ENCODE measurements at regions not wholly inside any gene's neighbourhood (a gene's known extent, or its start where the extent isn't known, plus 50 kb on each side); places are given as distances from the start of the nearest gene placed in this dataset.

DNA sequence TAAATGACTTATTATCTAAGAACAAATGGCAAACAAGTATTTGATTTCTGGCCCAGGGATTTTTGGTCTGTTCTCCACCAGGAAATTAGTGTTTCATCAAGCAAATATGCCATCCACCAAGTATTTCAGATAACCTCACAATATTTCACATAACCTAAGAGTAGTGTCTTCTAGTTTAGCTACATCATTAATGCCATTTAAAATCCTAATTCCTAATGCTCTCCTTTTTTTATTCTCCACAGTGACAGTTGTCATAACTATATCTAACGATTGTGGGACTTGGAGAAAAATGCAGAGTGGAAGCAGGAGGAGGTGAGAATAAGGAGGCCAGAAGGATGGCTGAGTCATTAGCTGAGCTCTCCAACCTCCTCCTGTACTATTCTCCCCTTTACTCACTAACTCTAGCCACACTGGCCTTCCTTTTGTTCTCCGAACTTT is 58.5 kb upstream of the CTLA4 start:
- Mint-ChIP-seq H3K27ac (ENCODE audit: unreplicated experiment) (no peak overlapping the region), H3K4me1 (peaks cover 43% of the 10 kb centered on the region), H3K27me3 (ENCODE audit: low read depth) (no peaks in the 10 kb centered on the region), H3K36me3 (ENCODE audit: low read depth) (peaks cover 8% of the 10 kb centered on the region), H3K4me3 (no peak overlapping the region), H3K9me3 (peaks cover 4% of the 10 kb centered on the region)
- DNase-seq (ENCODE audit: low read depth, low spot score): no peak
- no peak for TF ChIP-seq CTCF (conservative IDR thresholded peaks at IDR 0.05)

DNA sequence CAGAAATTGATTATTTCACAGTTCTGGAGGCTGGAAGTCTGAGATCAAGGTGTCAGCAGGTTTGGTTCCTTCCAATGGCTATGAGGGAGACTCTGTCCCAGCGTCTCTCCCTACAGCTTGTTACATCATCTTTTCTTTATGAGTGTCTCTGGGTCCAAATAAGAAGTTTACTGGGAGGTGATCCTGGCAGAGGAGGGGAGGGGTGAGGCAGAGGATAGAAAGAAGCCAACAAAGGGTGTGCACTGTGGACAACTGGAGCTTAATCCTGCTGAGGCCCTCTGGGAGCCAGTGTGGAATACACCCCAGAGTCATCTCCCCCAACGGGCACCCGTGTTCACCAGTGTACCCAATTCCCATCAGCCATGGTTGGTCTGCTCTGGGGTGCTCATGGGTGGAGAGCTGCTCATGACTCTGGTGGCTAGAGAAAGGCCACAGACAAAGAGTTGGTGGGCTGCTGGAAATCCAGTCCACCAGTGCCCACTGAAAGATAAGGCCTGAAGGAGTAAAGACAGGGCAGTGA is 57.5 kb upstream of the CTLA4 start:
- no peak overlapping the region for H3K27ac Mint-ChIP-seq (ENCODE audit: unreplicated experiment)
- TF ChIP-seq CTCF (conservative IDR thresholded peaks at IDR 0.05): no peak
- H3K4me3 Mint-ChIP-seq: no peak overlapping the region
- H3K9me3 Mint-ChIP-seq: no peaks in the 10 kb centered on the region
- peaks cover 44% of the 10 kb centered on the region for H3K4me1 Mint-ChIP-seq
- H3K27me3 Mint-ChIP-seq (ENCODE audit: low read depth): no peaks in the 10 kb centered on the region
- no peak for DNase-seq (ENCODE audit: low read depth, low spot score)
- peaks cover 5% of the 10 kb centered on the region for H3K36me3 Mint-ChIP-seq (ENCODE audit: low read depth)

DNA sequence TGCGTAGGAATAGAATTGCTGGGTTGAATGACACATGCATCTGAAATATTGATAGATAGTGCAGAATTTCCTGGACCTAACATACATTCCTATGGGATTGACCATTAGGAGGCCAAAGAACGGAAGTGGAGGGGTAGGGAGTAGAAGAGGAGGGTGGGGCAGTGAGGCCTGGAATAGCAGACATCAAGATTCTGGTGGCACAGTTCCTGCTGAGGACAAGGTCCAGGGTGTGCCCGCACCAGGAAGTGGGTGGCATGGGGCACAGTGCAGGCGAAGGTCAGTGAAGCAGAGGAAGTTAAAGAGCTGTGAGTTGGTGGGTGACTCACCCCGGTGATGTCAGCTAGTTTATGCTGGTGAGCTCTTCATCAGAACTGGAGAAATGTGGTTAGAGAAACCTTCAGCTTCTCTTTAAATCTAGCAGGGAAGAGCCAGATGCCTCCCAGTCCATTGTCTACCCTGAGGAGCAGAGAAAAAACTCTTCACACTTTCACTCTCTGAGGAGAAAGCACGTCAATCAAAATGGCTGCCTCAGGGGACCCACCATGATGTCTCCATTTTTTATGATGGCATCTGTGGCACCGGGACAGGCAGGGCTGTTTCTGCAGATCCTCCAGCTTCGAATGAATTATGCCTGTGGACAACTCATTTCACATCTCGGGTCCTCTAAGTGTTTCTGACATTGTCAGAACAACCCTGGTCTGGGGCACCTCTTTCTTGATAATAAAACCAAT is 55.9 kb upstream of the CTLA4 start:
- Mint-ChIP-seq H3K4me1 (peaks cover 49% of the 10 kb centered on the region), H3K27ac (ENCODE audit: unreplicated experiment) (no peak overlapping the region), H3K9me3 (no peaks in the 10 kb centered on the region), H3K27me3 (ENCODE audit: low read depth) (peaks cover 12% of the 10 kb centered on the region), H3K36me3 (ENCODE audit: low read depth) (no peaks in the 10 kb centered on the region), H3K4me3 (no peak overlapping the region)
- TF ChIP-seq CTCF (conservative IDR thresholded peaks at IDR 0.05): no peak
- DNase-seq (ENCODE audit: low read depth, low spot score): no peak

DNA sequence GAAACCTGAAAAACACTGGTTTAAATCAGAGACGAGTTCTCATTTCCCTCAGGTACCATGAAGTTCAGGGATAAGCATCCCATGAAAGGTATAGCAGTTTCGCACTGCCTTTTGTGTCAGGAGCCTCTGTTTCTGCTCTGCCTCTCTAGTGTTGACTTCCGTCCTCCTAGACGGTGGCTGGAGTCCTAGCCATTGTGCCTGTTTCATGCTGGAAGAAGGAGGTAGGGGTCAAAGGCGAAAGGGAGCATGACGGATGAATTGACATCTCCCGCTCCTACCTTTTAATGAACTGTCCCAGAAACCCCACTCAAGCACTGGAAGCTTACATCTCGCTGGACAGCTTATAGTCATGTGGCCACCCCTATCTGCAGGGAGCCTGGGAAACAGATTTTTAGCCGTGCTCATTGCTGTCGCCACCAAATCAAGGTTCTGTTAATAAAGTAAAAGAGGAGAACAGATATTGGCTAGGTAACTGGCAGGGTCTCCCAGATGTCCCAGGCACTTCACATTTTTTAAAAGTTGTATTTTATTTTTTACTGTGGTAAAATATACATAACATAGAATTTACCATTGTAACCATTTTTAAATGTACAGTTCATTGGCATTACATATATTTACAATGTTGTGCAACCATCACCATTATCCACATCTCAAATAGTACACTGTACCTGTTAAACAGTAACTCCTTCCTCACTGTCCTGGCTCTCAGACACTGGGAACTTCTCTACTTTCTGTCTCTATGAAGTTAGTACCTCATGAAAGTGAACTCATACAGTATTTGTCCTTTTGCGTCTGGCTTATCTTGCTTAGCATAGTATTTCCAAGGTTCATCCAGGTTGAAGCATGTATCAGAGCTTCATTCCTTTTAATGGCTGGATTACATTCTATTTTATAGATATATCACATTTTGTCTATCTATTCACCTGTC is 55.0 kb upstream of the CTLA4 start:
- H3K4me1 Mint-ChIP-seq: peaks cover 44% of the 10 kb centered on the region
- no peaks in the 10 kb centered on the region for H3K9me3 Mint-ChIP-seq
- H3K4me3 Mint-ChIP-seq: no peak overlapping the region
- no peak for TF ChIP-seq CTCF (conservative IDR thresholded peaks at IDR 0.05)
- H3K36me3 Mint-ChIP-seq (ENCODE audit: low read depth): no peaks in the 10 kb centered on the region
- no peak overlapping the region for H3K27ac Mint-ChIP-seq (ENCODE audit: unreplicated experiment)
- no peak for DNase-seq (ENCODE audit: low read depth, low spot score)
- peaks cover 18% of the 10 kb centered on the region for H3K27me3 Mint-ChIP-seq (ENCODE audit: low read depth)

DNA sequence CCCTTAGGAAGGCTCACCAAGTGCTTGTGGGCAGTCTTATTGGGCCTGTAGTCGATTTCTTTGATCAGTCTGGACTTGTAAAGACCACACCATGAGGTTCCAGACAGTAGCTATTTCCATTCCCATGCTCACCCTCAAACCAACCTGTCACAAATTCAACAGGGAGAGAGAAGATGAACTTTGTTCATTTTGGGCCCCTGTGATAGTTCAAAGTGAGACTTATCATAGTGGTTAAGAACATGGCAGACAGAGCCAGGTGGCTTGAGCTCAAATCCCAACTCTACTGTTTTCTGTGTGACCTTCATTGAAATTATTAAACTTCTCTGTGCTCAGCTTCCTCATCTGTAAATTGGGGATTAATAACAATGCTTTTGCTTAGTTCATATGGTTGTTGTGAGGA is 53.9 kb upstream of the CTLA4 start:
- peaks cover 32% of the 10 kb centered on the region for H3K4me1 Mint-ChIP-seq
- no peaks in the 10 kb centered on the region for H3K9me3 Mint-ChIP-seq
- H3K36me3 Mint-ChIP-seq (ENCODE audit: low read depth): no peaks in the 10 kb centered on the region
- no peak for TF ChIP-seq CTCF (conservative IDR thresholded peaks at IDR 0.05)
- DNase-seq (ENCODE audit: low read depth, low spot score): no peak
- H3K27me3 Mint-ChIP-seq (ENCODE audit: low read depth): peaks cover 18% of the 10 kb centered on the region
- peak overlapping the region; percentile 78 for H3K27ac Mint-ChIP-seq (ENCODE audit: unreplicated experiment)
- no peak overlapping the region for H3K4me3 Mint-ChIP-seq
